ENCODE measurements at regions not wholly inside any gene's neighbourhood (a gene's known extent, or its start where the extent isn't known, plus 50 kb on each side); places are given as distances from the start of the nearest gene placed in this dataset.

DNA sequence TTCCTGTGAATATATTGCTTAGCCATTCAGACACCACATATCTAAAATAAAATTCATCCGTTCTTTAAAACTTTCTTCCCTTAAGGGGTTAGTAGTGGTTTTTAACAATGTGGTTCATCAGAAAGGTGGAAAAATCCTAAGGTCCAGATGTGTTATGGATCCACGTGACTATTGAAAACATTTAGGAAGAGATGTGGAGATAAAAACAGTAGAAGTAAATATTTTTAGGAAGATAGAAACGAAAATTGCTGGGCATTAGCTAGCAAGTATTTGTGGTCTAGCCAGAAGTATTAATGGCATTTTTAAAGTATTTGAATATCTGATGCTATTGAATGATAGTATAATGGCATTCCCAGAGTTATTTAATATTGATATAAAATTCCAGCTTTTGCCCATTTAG is 180.8 kb downstream of the LTN1 start:
- H3K27me3 Mint-ChIP-seq: no peaks in the 10 kb centered on the region
- H3K27ac Mint-ChIP-seq: no peak overlapping the region
- no peak overlapping the region for H3K4me3 Mint-ChIP-seq
- no peaks in the 10 kb centered on the region for H3K4me1 Mint-ChIP-seq
- H3K9me3 Mint-ChIP-seq: peaks cover 14% of the 10 kb centered on the region
- peaks cover 34% of the 10 kb centered on the region for H3K36me3 Mint-ChIP-seq

- Mint-ChIP-seq H3K4me1 (no peaks in the 10 kb centered on the region), H3K27ac (no peak overlapping the region), H3K36me3 (peaks cover 34% of the 10 kb centered on the region), H3K9me3 (peaks cover 12% of the 10 kb centered on the region), H3K27me3 (no peaks in the 10 kb centered on the region), H3K4me3 (no peak overlapping the region)
Measured at GRCh38 chr21:28810826-28811524, 181.7 kb downstream of the LTN1 start.

GRCh38 chr21:28805885-28806284 is 186.8 kb downstream of the LTN1 start:
- Mint-ChIP-seq H3K27ac (no peak overlapping the region), H3K27me3 (no peaks in the 10 kb centered on the region), H3K4me3 (no peak overlapping the region), H3K9me3 (peaks cover 6% of the 10 kb centered on the region), H3K4me1 (no peaks in the 10 kb centered on the region), H3K36me3 (peaks cover 27% of the 10 kb centered on the region)

- H3K27me3 Mint-ChIP-seq: no peaks in the 10 kb centered on the region
- peaks cover 5% of the 10 kb centered on the region for H3K9me3 Mint-ChIP-seq
- H3K36me3 Mint-ChIP-seq: peaks cover 26% of the 10 kb centered on the region
- H3K4me1 Mint-ChIP-seq: no peaks in the 10 kb centered on the region
- no peak overlapping the region for H3K27ac Mint-ChIP-seq
- H3K4me3 Mint-ChIP-seq: no peak overlapping the region
Measured at GRCh38 chr21:28804089-28804670, 188.5 kb downstream of the LTN1 start.

DNA sequence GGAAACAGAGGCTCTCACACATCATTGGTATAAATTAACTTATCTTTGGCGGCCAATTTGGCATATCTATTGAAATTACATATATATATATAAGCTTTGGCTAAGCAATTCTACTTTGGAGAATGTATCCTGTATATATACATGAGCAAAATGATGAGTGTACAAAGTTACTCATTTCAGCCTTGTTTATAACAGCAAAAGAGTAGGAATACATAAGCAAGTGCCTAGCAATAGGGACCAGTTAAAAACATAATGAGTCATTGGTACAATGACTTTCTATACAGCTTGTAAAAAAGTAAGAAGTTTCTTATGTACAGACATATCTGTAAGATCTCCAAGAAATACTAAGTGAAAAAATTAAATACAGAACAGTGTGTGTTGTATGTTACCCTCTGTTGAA is 190.8 kb downstream of the LTN1 start:
- Mint-ChIP-seq H3K9me3 (no peaks in the 10 kb centered on the region), H3K4me1 (no peaks in the 10 kb centered on the region), H3K36me3 (peaks cover 15% of the 10 kb centered on the region), H3K4me3 (no peak overlapping the region), H3K27me3 (no peaks in the 10 kb centered on the region), H3K27ac (no peak overlapping the region)

- no peak overlapping the region for H3K4me3 Mint-ChIP-seq
- H3K4me1 Mint-ChIP-seq: no peaks in the 10 kb centered on the region
- H3K27me3 Mint-ChIP-seq: no peaks in the 10 kb centered on the region
- peaks cover 13% of the 10 kb centered on the region for H3K36me3 Mint-ChIP-seq
- no peak overlapping the region for H3K27ac Mint-ChIP-seq
- H3K9me3 Mint-ChIP-seq: no peaks in the 10 kb centered on the region
Measured at GRCh38 chr21:28799926-28800325, 192.8 kb downstream of the LTN1 start.

DNA sequence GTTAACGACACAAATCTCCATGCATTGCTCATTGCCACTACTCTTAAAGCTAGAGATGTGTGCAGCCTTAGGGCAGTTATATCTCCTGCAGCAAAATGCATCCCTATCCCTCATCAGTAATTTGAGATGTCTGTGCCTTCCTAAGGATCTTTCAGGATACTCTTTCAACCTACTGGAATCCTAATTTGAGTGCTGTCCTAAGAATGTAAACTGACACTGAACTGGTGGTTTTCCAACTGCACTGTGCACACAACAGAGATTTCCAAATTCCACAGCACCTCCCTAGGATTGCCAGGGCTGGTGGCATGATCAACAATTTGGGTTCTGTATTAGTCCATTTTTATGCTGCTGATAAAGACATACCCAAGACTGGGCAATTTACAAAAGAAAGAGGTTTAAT is 193.9 kb downstream of the LTN1 start:
- no peak overlapping the region for H3K4me3 Mint-ChIP-seq
- no peaks in the 10 kb centered on the region for H3K4me1 Mint-ChIP-seq
- H3K27me3 Mint-ChIP-seq: no peaks in the 10 kb centered on the region
- H3K36me3 Mint-ChIP-seq: peaks cover 15% of the 10 kb centered on the region
- no peaks in the 10 kb centered on the region for H3K9me3 Mint-ChIP-seq
- H3K27ac Mint-ChIP-seq: no peak overlapping the region

DNA sequence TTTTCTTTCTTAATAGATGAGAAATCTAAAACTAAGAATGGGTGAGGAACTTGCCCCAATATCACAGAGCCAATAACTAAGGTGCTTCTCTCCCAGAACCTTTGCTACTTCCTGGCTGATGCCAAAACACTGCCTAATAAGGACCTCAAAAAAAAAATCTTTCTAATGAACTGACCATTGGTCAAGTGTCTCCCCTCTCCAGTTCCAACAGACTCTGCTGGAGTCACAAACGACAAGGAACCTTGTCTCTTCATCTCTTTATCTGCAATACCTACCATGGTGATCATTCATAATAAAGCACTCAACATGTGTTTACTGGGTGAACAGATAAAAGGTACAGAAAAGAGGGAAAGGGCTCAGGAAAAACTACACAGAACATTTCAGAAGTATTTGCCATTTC is 197.4 kb downstream of the LTN1 start:
- no peak overlapping the region for H3K4me3 Mint-ChIP-seq
- peaks cover 11% of the 10 kb centered on the region for H3K36me3 Mint-ChIP-seq
- peaks cover 4% of the 10 kb centered on the region for H3K4me1 Mint-ChIP-seq
- H3K27ac Mint-ChIP-seq: no peak overlapping the region
- H3K27me3 Mint-ChIP-seq: no peaks in the 10 kb centered on the region
- H3K9me3 Mint-ChIP-seq: no peaks in the 10 kb centered on the region

DNA sequence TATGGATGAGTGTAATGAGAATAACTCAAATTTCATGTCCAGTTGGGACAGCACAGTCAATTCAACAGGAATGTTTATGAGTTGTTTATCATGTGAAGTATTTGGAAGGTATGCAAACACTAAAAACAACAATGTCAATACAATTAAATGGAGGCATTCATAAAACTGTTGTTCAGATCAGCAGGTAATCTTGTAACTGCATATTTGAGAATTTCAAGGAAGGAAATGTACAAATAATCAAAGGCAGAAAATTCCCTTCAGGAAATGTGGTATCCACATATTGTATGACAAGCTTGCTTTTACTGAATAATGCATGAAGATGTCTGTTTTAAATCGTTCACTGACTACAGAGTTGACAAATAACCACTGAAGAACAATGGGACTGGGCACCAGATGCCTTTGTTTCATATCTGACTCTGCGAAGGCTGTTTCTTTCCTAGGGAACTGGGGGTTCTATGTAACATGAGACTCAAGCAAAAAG is 198.3 kb downstream of the LTN1 start:
- H3K27ac Mint-ChIP-seq: no peak overlapping the region
- H3K4me3 Mint-ChIP-seq: no peak overlapping the region
- peaks cover 9% of the 10 kb centered on the region for H3K36me3 Mint-ChIP-seq
- peaks cover 4% of the 10 kb centered on the region for H3K4me1 Mint-ChIP-seq
- no peaks in the 10 kb centered on the region for H3K27me3 Mint-ChIP-seq
- H3K9me3 Mint-ChIP-seq: no peaks in the 10 kb centered on the region

DNA sequence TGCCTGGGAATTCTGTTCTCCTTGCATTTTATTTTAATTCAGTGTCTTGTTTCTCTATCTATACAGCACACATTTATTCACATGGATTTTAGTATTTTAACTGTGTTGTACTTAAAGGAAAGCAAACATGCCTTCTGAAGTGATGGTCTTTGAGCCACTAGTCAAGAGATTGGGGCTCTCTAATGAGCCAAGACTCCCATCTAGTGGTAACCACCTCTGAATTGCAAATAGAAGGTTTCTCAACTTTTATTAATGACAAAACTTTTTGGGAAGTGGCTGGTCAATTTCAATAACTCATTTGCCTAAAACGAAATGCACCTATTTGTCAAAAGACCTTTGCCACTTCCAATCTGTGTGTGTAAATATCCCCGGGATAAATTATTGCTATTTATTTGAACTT is 199.6 kb downstream of the LTN1 start:
- peaks cover 4% of the 10 kb centered on the region for H3K4me1 Mint-ChIP-seq
- H3K4me3 Mint-ChIP-seq: no peak overlapping the region
- no peaks in the 10 kb centered on the region for H3K9me3 Mint-ChIP-seq

DNA sequence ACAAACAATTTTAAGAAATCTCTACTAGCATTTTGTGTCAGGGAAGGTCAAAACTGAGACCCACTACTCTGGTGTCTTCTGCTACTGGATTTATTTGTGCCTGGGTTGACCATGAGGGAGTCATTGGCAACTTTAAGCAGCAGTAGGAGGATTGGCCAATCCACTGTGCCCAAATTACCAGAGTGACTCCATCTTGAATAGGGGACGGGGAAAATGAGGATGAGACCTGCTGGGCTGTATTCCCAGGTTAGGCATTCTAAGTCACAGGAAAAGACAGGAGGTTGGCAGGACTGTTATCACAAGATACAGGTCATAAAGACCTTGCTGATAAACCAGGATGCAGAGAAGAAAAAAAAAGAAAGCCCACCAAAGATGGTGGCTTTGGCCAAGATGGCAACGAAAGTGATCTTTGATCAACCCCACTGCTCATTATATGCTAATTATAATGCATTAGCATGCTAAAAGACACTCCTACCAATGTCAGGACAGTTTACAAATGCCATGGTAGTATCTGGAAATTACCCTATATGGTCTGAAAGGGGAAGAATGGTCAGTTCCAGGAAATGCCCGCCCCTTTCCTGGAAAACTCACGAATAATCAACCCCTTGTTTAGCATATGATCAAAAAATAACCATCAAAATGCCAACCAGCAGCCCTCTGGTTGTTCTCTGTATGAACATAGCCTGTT is 200.9 kb downstream of the LTN1 start:
- no peak overlapping the region for H3K27ac Mint-ChIP-seq
- H3K36me3 Mint-ChIP-seq: peaks cover 12% of the 10 kb centered on the region
- peaks cover 4% of the 10 kb centered on the region for H3K4me1 Mint-ChIP-seq
- H3K4me3 Mint-ChIP-seq: no peak overlapping the region
- no peaks in the 10 kb centered on the region for H3K27me3 Mint-ChIP-seq
- H3K9me3 Mint-ChIP-seq: peaks cover 5% of the 10 kb centered on the region

More for the DNA sequence above, 199.6 kb downstream of the LTN1 start:
- Mint-ChIP-seq H3K27me3 (no peaks in the 10 kb centered on the region), H3K36me3 (peaks cover 8% of the 10 kb centered on the region), H3K27ac (no peak overlapping the region)

DNA sequence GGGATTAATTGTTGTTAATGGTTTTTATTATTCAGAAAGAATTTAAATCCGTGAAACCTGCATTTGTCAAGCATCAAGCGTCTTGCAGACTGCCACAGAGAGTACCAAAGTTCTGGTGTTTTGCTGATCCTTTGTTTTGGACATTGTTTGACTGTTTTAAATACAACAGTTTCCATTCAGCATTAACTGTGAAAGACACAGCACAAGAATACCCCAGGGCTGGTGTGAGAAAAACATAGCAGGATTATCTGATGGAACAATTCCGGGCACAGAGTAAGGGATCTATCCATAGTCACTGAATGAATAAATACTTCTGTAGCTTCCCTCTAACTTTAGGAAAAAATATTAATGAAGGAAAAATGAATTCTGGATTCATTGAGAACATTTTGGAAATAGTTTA is 202.3 kb downstream of the LTN1 start:
- Mint-ChIP-seq H3K4me3 (no peak overlapping the region), H3K27me3 (no peaks in the 10 kb centered on the region), H3K9me3 (peaks cover 11% of the 10 kb centered on the region), H3K27ac (no peak overlapping the region), H3K4me1 (peaks cover 4% of the 10 kb centered on the region), H3K36me3 (peaks cover 19% of the 10 kb centered on the region)

DNA sequence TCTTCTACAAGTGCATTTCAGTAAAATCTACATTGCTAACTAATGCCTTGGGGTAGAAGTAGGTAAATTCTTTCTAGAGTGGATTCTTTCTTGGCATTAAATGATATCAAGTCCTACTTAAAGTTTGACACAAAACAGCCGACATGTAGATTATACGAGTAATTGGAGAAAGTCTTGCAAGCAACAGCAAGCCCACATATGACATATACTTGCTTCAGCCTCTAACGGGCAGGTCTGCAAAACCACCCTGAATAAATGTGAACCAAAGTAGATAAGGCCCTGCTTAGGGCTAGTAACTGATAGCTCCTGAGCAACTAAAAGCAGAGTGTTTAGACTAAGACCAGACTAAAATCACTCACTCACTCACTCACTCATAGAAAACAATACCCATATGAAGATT is 203.2 kb downstream of the LTN1 start:
- no peak overlapping the region for H3K27ac Mint-ChIP-seq

GRCh38 chr21:28788030-28788429 is 204.6 kb downstream of the LTN1 start:
- Mint-ChIP-seq H3K27ac (no peak overlapping the region), H3K4me1 (peaks cover 4% of the 10 kb centered on the region), H3K36me3 (peaks cover 18% of the 10 kb centered on the region), H3K27me3 (no peaks in the 10 kb centered on the region), H3K4me3 (no peak overlapping the region), H3K9me3 (peaks cover 12% of the 10 kb centered on the region)

More for the DNA sequence above, 203.2 kb downstream of the LTN1 start:
- Mint-ChIP-seq H3K9me3 (peaks cover 12% of the 10 kb centered on the region), H3K4me3 (no peak overlapping the region), H3K36me3 (peaks cover 18% of the 10 kb centered on the region), H3K4me1 (peaks cover 4% of the 10 kb centered on the region), H3K27me3 (no peaks in the 10 kb centered on the region)

DNA sequence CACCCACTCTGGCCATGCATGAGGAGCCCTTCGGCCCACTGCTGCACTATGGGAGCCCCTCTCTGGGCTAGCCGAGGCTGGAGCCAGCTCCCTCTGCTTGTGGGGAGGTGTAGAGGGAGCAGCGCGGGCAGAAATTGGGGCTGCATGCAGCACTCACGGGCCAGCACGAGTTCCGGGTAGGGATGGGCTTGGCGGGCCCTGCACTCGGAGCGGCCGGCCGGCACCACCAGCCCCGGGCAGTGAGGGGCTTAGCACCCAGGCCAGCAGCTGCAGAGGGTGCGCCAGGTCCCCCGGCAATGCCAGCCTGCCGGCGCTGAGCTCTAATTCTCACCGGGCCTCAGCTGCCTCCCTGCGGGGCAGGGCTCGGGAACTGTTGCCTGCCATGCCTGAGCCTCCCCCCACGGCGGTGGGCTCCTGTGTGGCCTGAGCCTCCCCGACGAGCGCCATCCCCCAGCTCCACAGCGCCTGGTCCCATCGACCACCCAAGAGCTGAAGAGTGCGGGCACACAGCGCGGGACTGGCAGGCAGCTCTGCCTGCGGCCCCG is 209.0 kb downstream of the LTN1 start:
- H3K4me3 Mint-ChIP-seq: no peak overlapping the region
- peaks cover 12% of the 10 kb centered on the region for H3K9me3 Mint-ChIP-seq
- H3K27ac Mint-ChIP-seq: no peak overlapping the region
- H3K36me3 Mint-ChIP-seq: peaks cover 21% of the 10 kb centered on the region
- H3K27me3 Mint-ChIP-seq: no peaks in the 10 kb centered on the region
- H3K4me1 Mint-ChIP-seq: no peaks in the 10 kb centered on the region

All from activated naive CD4-positive, alpha-beta T cell treated with anti-CD3 and anti-CD28 coated beads, Interleukin-2, amount 50 U/mL, for 24 hours (primary cell).